GM19397 (cell line): ENCODE measurements at regions not wholly inside any gene's neighbourhood (a gene's known extent, or its start where the extent isn't known, plus 50 kb on each side); places are given as distances from the start of the nearest gene placed in this dataset.

Experiments used
- ATAC-seq: cut with Tn5 transposase; IDR thresholded peaks from one replicate; pipeline ENCODE4 v1.9.1; 2021; ENCODE audit warnings: mild to moderate bottlenecking, moderate library complexity; ENCODE audit not compliant: unreplicated experiment

DNA sequence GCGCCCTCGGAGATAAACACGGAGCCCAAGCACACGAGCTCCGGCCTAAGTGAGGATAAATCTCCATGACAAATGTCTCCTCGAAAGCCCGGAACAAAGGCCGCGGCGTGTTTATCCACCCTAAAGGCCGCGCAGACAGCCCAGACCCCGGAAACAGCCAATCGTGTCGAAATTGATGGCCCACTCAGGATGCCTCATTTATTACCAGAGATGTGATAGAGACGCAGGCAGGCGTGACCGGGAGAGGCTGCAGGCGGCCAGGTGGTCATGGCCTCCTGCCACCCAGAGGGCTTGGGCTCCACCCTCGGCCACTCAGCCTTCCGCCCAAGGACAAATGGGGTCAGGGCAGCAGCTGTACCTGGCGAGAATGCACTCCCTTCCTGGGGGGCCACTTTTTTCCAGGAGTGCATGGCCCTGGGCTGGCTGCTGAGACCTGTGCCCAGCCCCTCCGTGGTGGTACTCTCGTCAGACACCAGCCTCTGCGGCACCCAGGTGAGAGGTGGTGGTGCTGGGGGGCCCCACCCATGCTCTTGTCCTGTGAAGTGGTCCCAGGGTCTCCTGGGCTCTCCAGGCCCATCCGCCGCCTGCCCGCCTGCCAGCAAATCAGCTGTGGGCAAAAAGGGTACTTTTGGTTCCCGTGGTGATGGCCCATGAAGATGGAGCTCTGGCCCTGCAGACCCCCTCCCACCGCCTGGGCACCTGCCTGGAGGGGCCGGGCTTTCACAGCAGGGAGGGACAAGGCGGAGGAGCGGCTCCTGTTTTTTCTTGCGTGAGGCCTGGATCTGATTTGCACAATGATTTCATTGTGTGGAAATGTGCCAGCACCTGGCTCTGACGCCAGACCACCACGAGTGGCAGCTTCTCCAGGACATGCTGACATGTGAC is 211.5 kb upstream of the C14orf180 start:
- no peak for ATAC-seq

DNA sequence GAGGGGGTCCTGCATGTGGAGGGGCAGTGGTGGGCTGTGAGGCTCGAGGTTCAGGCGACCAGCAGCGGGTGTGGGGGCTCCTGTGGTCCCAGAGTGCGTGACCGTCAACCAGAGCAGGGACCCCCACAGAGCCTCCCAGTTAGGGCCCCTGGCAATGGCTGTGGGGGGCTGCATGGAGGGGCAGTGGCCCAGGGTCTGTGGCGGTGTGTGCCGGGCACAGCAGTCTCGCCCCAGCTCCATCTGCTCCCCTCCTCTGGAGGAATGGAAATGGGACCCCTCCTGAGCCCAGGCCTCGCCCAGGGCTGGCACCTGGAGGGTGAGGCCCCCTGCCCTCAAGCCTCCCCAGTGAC is 210.8 kb upstream of the C14orf180 start:
- ATAC-seq, result no peak

DNA sequence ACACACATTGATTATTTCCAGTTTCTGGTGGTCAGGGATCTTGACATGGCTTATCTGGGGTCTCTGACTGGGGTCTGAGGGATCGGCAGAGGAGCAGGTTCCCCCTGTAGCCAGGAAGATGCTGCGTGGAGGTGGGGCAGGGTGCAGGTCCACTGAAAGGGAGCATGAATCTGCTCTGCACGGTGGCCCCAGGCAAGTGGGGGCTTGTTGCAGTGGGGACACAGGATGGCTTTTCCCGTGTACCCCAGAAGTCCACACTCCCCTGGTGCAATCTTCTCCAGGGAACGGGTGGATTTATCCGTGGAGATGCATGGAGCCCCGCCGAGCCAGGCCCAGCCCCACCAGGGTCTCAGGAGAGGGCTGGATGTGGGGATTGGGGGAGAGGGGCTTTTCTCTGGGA is 210.4 kb upstream of the C14orf180 start:
- ATAC-seq, result no peak

DNA sequence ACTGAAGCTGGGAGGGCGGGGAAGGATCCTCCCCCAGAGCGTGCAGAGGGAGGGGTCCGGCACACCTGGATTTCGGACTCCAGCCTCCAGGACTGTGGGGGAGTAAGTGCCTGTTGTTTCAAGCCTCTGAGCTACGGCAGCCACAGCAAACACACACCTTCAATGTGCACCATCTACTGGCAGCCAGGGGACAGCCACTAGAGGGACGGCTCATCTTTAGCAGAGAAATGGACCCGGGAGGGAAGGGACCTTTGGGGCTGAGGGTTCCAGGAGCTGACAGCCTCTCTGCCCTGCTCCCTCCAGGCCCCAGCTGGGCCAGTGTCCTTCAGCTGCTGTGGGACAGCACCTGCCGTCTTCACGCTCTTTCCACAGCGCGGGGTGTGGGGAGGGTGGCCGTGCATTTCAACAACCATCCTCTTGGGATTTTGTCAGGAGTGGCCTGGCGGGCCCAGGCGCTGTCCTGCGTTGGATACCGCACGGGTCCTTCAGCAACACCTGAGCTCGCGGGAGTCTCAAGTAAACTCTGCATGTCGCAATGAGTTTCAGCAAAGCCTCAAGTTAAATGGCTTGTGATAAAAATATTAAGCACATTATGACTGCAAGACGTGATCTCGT is 209.2 kb upstream of the C14orf180 start:
- ATAC-seq, result no peak

DNA sequence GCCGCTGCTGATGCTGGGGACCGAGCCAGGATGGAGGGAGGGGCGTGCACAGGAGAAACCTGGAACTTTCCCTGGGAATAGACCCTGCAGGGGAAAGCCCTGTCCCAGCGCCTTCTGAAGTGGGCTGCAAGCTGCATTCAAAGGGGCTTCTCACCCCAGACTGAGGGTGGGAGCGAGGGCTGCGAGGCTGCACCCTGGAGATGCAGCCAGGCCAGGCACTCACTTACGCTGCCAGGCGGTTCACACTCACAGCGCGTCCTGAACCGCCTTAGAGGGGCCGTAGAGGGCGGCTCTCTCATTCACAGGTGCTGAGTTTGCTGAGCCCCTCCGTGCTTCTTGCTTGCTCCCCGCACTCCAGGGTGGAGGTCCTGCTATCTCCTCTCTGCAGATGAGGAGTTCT is 208.5 kb upstream of the C14orf180 start:
- ATAC-seq, result no peak

DNA sequence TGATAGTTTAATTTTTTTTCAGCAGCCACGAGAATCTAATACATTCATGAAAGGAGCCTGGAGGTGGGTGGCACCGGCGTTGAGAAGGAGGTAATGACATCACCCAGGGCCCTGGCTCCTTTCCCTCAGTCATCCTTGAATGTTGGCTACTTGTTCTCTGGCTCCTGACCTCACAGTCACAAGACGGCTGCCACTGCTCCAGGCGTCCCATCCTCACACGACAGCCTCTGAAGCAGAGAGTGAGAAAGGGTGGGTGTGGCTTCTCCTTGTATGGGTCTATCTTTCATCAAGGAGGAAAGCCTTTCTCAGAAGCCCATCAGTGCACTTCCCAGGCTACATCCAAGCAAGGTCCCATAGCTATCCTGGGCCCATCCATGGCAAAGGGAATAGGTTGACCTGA is 207.6 kb upstream of the C14orf180 start:
- ATAC-seq, result no peak

DNA sequence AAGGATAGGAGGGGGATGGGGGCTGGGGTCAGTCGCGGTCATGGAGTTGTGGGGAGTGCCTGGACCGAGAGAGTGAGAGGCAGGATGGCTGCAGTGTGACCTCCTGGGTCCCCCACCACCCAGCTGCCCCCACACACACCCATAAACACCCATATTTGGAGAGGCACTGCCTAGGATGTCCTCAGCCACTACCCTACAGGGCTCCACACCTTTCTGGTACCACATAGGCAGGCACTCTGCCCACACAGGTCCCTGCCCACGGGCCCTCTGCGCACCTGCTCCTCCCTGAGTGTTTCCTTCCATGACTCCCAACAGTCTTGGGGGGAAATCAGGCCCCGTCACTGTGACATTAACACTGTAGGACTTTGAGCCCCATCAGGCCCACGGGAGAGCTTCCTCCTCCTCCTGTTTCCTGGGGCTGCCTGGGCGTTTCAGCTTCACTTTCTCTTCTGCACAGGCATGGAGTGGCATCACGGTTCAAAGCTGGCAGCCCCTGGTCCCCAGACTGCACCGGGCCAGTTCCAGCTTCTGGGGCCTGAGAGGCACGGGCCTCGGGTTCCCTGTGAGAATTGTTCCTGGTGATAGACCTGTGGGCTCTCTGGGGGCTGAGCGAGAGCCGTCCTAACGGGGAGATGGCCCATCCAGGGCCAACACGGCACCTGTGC is 207.0 kb upstream of the C14orf180 start:
- ATAC-seq, result no peak

DNA sequence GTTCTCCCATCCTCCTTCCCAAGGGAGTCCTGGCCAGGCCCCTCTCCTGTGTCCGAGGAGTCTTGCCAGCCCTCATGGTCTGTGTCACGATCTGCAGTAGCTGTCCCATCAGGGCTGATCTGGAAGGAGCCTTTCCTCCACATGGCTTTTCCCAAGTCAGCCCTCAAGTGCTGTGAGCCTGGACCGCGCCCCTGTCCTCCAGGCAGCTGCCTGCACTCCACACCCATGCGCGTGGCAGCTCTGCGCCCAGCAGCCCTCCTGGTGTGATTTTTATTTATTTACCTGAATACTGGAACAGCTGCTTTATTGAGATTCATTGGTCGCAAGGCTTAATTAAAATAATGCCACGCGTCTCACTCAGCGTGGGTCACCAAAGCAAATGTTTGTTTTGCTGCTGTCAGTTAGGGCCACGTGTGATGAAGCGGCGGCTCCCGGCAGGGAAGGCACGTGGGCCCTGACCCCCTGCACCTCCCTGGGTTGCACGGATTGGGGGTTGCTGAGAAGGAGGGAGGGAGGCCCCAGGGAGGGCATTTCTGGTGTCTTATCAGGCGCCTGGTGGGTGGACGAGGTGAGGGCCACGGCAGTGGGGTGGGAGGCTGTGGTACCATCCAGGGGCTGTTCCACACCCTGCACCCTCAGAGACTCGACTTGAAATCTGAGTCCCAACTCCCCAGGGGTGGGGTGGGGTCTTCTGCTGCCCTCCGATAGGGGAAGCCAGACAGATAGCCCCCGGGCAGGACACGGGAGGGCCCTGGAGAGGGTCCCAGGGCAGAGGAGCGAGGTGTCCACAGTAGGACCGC is 206.3 kb upstream of the C14orf180 start:
- ATAC-seq, result no peak

DNA sequence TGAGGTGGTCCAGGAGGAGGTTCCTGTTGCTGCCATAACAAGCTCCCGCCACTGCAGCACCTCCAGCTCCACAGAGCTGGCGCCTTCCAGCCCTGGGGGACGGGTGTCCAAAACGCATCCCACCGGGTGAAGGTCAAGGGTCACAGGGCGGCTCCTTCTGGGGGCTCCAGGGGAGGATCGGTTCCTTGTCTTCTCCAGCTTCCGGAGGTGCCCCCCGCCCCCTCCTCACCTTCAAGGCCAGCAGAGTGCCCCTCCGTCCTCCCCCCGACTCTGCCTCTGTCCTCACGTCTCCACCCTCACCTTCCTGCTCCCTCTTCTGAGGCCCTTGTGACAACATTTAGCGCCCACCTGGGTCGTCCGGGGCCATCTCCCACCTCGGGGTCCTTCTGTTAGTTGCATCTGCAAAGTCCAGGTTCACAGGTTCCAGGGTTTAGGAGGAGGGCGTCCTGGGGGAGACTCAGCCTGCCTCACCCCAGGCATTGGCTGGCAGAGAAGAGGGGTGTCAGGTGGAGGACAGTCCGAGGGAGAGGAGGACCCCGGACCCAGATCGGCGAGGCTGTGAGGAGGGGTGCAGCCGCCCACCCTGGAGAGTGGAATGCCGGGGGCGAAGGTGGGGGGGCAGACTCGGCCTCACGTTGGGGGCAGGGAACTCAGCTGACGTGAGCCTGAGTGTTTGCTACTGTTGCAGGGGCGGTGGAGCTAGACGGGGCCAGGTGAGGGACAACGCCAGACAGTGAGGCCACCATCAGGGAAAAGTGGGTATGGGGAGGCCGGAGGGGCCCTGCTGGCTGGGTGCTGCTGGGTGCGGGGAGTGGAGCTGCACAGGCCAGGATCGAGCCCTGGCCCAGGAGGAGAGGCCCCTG is 205.5 kb upstream of the C14orf180 start:
- ATAC-seq, result no peak

DNA sequence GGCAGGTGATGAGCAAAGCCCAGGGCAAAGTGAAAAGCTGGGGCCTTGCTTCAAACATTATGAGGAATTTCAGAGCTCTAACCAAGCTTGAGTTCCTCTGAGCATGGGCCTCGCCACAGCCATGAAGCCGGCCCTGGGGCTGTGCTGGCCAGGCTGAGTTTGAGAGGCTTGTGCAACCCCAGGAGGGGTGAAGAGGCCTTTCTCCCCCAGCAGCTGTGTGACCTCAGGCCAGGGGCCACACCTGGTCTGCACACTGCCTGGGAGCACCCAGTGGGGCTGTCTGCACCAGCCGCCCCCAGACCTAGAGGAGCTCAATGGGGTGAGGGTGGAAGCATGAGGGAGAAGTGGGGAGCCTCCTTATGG is 204.9 kb upstream of the C14orf180 start:
- no peak for ATAC-seq

DNA sequence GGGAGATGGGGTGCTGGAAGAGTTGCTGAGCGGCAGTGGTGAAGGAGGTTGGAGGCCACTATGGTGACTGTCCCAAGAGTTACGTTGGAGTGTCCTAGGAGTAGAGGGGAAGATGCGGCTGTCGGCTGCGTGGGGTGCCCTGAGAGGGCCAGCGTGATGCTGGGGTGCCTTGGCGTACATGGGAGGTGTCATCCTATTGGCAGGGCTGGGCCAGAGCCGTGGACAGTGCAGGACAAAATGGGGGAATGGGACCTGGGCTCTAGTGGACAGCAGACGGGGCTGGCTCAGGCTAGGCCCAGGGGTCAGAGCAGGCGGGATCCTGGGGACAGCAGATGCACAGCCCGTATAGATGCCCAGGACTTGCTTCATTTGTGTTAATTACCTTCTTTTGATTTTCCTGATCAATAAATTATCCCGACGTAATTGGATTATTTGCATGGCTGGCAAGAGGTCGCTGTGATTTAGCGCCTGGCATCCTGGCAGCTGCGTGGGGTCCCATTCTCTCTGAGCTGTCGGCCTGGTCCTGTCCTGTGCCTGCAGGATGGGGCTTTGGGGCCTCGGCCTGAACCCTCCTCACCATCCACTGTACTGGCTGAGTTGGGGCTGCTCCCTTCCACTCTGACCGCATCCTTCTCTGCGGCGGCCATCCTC is 203.9 kb upstream of the C14orf180 start:
- no peak for ATAC-seq

DNA sequence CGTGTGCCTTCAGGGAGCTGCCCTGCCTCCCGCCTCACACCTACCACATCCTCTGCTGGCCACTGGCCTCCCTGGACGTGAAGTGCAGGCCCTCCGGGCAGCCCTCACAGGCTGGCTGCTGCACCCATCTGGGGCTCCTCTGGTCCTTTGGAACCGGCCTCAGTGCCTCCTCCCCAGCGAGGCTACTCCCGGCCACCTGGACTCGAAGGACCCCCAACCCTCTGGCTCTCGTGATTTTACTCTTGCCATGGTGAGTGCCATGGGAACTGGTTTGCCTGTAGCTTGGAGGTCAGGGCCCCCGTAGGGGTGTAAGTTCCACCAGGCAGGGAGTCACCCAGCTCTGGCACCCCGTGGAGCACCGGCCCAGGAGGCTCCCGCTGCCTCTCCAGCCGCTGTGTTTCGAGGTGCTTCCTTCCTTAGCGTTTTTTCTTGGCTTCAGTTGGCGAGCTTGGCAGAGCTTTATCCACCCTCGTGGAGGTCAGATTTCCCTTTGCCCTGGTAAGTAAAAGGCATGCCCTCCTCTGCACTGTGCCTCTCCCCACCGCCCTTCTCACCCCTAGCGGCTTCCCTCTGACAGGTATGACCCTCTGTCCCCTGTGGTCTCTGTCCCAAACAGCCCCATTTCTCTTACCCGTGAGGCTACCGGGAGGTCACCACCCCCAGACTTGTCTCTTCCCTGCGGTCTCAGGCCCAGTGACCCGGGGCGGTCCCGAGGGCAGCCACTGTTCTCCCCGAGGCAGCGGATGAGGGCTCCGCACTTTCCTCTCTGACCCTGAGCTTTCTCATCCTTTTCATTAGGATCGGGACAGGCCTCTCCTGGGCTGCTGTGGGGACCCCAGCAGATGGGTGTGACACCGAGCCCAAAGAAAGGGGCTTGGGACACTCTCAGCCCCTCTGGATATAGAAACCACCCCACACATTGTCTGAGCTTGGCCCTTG is 203.1 kb upstream of the C14orf180 start:
- ATAC-seq, result no peak

DNA sequence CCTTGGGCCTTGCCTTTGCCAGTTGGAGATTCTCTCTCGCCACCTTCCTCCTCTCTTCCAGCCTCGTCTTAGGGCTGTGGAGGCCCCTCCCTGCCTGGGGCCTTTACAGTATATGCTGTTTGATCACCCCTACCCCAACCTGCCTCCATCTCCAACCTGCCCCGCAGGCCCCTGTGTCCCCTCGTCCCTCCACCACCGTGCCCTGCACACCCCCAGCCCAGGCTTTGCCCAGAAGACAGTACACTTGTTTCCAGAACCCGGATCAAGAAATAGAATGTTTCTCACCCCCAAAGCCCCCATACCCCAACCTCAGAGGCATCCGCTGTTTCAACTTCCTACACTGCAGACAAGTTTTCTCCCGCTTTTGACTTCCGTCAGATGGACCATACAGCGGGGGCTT is 202.3 kb upstream of the C14orf180 start:
- no peak for ATAC-seq

DNA sequence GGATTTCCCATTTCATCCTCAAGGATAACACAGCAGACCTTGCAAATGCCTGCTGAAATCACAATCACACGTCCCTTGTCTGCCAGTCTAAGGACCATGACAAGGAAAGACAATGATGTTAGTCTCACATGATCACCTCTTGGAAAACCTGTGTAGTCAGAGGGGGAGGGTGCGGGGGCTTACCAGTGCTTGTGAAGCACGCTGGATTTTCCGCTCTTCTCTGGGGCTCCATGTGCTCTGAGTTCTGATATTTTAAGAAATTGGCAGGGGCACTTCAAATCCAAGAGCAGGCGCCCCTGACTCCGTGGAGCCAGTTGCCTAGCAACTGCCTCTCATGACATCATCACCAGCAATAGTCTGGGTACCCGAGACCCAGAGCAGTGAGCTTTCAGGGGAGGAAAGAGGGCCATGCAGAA is 200.9 kb upstream of the C14orf180 start:
- ATAC-seq, result no peak

DNA sequence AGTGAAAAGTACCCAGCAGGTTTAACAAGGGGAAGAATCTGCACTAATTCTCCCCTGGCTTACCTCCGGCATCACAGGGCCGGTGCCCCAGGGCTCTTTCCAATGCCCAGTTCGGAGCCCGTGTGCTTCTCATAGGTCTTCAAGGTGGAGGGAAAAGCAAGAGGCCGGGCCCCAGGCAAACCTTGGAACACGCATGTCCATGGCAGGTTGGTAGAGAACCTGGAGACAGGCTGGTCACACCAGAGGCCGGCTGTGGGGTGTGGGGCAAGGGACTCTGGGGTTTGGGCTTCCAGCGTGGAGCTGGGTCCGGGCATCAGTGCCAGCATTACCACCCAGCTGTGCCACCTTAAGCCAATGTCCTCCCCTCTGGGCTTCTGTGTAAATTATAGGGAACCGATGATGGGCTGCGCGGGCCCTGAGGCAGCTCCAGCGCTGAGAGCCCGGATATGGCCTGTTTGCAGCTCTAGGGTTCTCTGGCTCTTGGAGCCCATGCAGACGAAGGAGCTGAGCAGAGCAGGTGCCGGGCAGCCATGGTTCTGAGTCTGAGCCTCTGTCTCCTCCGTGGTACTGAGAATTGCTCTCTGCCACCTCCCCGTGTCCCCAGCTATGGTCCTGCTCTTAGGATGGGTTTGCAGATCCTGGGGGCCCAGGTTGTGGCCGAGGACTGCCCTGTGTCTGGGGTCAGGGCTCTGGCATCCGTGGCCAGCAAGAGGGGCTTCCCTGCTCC is 197.0 kb upstream of the C14orf180 start:
- ATAC-seq, result no peak

DNA sequence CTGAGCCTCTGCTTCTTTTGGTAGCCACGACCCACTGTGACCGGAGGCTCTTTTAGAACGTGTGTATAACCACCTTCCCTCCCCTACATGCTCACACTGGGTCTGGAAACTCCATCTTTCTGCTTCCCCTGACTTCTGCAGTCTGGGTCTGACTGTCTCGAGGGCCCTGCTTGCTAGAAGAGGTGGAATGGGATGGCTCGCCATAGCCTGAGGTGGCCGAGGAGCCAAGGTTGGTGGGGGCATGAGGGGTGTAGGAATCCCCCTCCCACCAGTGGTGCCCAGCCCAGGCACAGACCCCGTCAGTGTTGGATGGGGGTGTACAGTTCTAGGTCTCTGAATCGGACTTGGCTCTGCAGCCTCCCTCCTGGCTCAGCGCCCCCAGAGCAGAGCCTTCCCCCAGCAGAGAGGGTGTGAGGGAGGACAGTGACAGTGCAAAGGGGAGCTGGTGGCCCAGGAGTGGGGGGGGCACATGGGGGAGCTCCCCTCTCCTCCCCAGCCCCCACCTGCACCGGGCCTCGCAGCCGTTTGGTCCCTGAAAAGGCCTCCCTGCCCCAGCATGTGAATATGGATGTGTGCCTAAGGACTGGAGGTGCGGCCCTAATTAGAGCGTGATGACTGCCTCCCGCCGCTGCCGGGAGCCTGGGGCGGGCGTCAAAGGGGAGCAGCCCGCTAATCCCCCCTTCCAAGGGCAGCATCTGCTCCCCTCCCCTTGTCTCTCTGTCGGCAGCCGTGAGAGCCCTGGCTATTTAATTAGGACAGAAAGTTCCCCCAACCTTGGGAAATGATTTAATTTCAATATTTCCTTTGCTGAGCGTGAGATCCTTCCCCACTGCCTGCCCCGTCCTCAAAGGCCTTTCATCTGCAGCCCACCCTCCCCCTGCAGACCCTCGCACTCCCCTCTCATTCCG is 196.2 kb upstream of the C14orf180 start:
- ATAC-seq, result no peak
